ENCODE measurements at regions not wholly inside any gene's neighbourhood (a gene's known extent, or its start where the extent isn't known, plus 50 kb on each side); places are given as distances from the start of the nearest gene placed in this dataset.
"Not testable (repeated sequence)": the region's sequence is repeated elsewhere in the genome, so short reads cannot be mapped to it uniquely, and the experiment has no call there.

- no peak for TF ChIP-seq CTCF (IDR thresholded peaks at IDR 0.05; ENCODE audit: insufficient read depth, low read length)
- DNase-seq (ENCODE audit: low read depth), result no peak
- no peak overlapping the region for H3K4me3 ChIP-seq (ENCODE audit: low read depth, low read length)
Observed at GRCh38 chr5:102581011-102581410, 82.2 kb upstream of the SLCO6A1 start.

- no peak for DNase-seq (ENCODE audit: low read depth)
- no peak overlapping the region for H3K4me3 ChIP-seq (ENCODE audit: low read depth, low read length)
Observed at GRCh38 chr5:102582696-102583095, 83.9 kb upstream of the SLCO6A1 start.

GRCh38 chr5:102583276-102584124 lies 84.7 kb upstream of the SLCO6A1 start:
- no peak overlapping the region for H3K4me3 ChIP-seq (ENCODE audit: low read depth, low read length)
- TF ChIP-seq CTCF (IDR thresholded peaks at IDR 0.05; ENCODE audit: insufficient read depth, low read length), result no peak
- DNase-seq (ENCODE audit: low read depth), result peak; percentile 56

More at GRCh38 chr5:102582696-102583095, 83.9 kb upstream of the SLCO6A1 start:
- no peak for TF ChIP-seq CTCF (IDR thresholded peaks at IDR 0.05; ENCODE audit: insufficient read depth, low read length)

GRCh38 chr5:102589661-102590060 lies 90.9 kb upstream of the SLCO6A1 start:
- H3K4me3 ChIP-seq (ENCODE audit: low read depth, low read length), result no peak overlapping the region
- no peak for TF ChIP-seq CTCF (IDR thresholded peaks at IDR 0.05; ENCODE audit: insufficient read depth, low read length)
- DNase-seq (ENCODE audit: low read depth), result peak; percentile 4

GRCh38 chr5:102590467-102590866 lies 91.7 kb upstream of the SLCO6A1 start:
- no peak for DNase-seq (ENCODE audit: low read depth)
- TF ChIP-seq CTCF (IDR thresholded peaks at IDR 0.05; ENCODE audit: insufficient read depth, low read length), result no peak
- no peak overlapping the region for H3K4me3 ChIP-seq (ENCODE audit: low read depth, low read length)

- no peak for TF ChIP-seq CTCF (IDR thresholded peaks at IDR 0.05; ENCODE audit: insufficient read depth, low read length)
- DNase-seq (ENCODE audit: low read depth), result no peak
- H3K4me3 ChIP-seq (ENCODE audit: low read depth, low read length), result no peak overlapping the region
Observed at GRCh38 chr5:102591650-102592049, 92.8 kb upstream of the SLCO6A1 start.

GRCh38 chr5:102592586-102592985 lies 93.8 kb upstream of the SLCO6A1 start:
- DNase-seq (ENCODE audit: low read depth); H3K4me3 ChIP-seq (ENCODE audit: low read depth, low read length): not testable (repeated sequence)

All from fibroblast of the aortic adventitia (primary cell).